WTC11 (cell line): ENCODE measurements at regions not wholly inside any gene's neighbourhood (a gene's known extent, or its start where the extent isn't known, plus 50 kb on each side); places are given as distances from the start of the nearest gene placed in this dataset.
A peak's percentile ranks its signal among the peaks of the same experiment; 100 is the strongest.

Experiments used
- ATAC-seq: fragments of 200-7000 bp; cut with Tn5 transposase; 2 replicates; pipeline ENCODE4 v1.10.0; 2021; ENCODE audit warnings: mild to moderate bottlenecking, moderate library complexity
- CTCF ChIA-PET: fragments of 300-600 bp; sonication (Branson Sonifier 250); formaldehyde crosslinking; loops from one replicate; lab custom pipeline; 2021; ENCODE audit warnings: antibody characterized with exemption; lab: Charles Lee
- POLR2A ChIA-PET: fragments of 350-600 bp; sonication (Branson Sonifier 250); formaldehyde crosslinking; loops from one replicate; lab custom pipeline; 2021; ENCODE audit warnings: antibody characterized with exemption; lab: Charles Lee
- DNase-seq: peaks from one replicate; pipeline ENCODE4 v3.0.0; 2021; ENCODE audit warnings: low spot score
- H3K27ac Mint-ChIP-seq: 2 replicates; pipeline ENCODE4 v1.8.0; 2021; ENCODE audit warnings: mixed read lengths
- H3K27me3 Mint-ChIP-seq: 2 replicates; pipeline ENCODE4 v1.8.0; 2021; ENCODE audit warnings: low read depth, mild to moderate bottlenecking, moderate library complexity, mixed read lengths
- H3K36me3 Mint-ChIP-seq: 2 replicates; pipeline ENCODE4 v1.8.0; 2021; ENCODE audit warnings: mixed read lengths
- H3K4me1 Mint-ChIP-seq: 2 replicates; pipeline ENCODE4 v1.8.0; 2022; ENCODE audit warnings: mixed read lengths
- H3K4me3 Mint-ChIP-seq: 2 replicates; pipeline ENCODE4 v1.8.0; 2021; ENCODE audit warnings: mild to moderate bottlenecking, moderate library complexity, mixed read lengths
- H3K9me3 Mint-ChIP-seq: 2 replicates; pipeline ENCODE4 v1.8.0; 2021; ENCODE audit warnings: mixed read lengths
- AR ChIP-seq: fragments of 250-450 bp; sonication (Bioruptor Pico); IDR thresholded peaks from 2 replicates; pipeline ENCODE4 v1.9.0; 2021; ENCODE audit warnings: mild to moderate bottlenecking
- ARID4B ChIP-seq: sonication (generic); formaldehyde crosslinking; IDR thresholded peaks from 2 replicates; pipeline ENCODE4 v1.8.0; 2023; ENCODE audit warnings: missing genetic modification reagents, mild to moderate bottlenecking, borderline replicate concordance
- FOXK1 ChIP-seq: sonication (generic); formaldehyde crosslinking; IDR thresholded peaks from 2 replicates; pipeline ENCODE4 v1.8.0; 2022; ENCODE audit warnings: mild to moderate bottlenecking, moderate library complexity, missing genetic modification reagents
- GRHL2 ChIP-seq: fragments of 250-450 bp; sonication (Bioruptor Pico); IDR thresholded peaks from 2 replicates; pipeline ENCODE4 v1.8.0; 2022; ENCODE audit warnings: mild to moderate bottlenecking, moderate library complexity; ENCODE audit not compliant: insufficient replicate concordance, severe bottlenecking
- IRF2 ChIP-seq: sonication (generic); formaldehyde crosslinking; IDR thresholded peaks from 2 replicates; pipeline ENCODE4 v1.8.0; 2022; ENCODE audit warnings: low read depth, missing genetic modification reagents, borderline replicate concordance
- RORB ChIP-seq: fragments of 250-450 bp; sonication (Bioruptor Pico); IDR thresholded peaks from 2 replicates; pipeline ENCODE4 v1.9.0; 2021; ENCODE audit warnings: mild to moderate bottlenecking
- SMAD3 ChIP-seq: sonication (generic); formaldehyde crosslinking; IDR thresholded peaks from 2 replicates; pipeline ENCODE4 v1.8.0; 2022; ENCODE audit warnings: missing genetic modification reagents, mild to moderate bottlenecking, borderline replicate concordance
- ZBTB21 ChIP-seq: sonication (generic); formaldehyde crosslinking; IDR thresholded peaks from 2 replicates; pipeline ENCODE4 v1.8.1; 2023; ENCODE audit warnings: mild to moderate bottlenecking, missing genetic modification reagents, borderline replicate concordance
- ZMAT4 ChIP-seq: fragments of 250-450 bp; sonication (Bioruptor Pico); IDR thresholded peaks from 2 replicates; pipeline ENCODE4 v1.9.0; 2021; ENCODE audit warnings: mild to moderate bottlenecking
- ZNF281 ChIP-seq: sonication (generic); formaldehyde crosslinking; IDR thresholded peaks from 2 replicates; pipeline ENCODE4 v1.8.0; 2023; ENCODE audit warnings: mild to moderate bottlenecking, missing genetic modification reagents
- ZNF425 ChIP-seq: fragments of 250-450 bp; sonication (Bioruptor Pico); conservative IDR thresholded peaks from 2 replicates; pipeline ENCODE4 v1.9.0; 2021; ENCODE audit warnings: mild to moderate bottlenecking
- TF ChIP-seq, protein P1 (sequence below): fragments of 250-450 bp; sonication (Bioruptor Pico); IDR thresholded peaks from 2 replicates; pipeline ENCODE4 v1.9.0; 2021; ENCODE audit warnings: mild to moderate bottlenecking, borderline replicate concordance

DNA sequence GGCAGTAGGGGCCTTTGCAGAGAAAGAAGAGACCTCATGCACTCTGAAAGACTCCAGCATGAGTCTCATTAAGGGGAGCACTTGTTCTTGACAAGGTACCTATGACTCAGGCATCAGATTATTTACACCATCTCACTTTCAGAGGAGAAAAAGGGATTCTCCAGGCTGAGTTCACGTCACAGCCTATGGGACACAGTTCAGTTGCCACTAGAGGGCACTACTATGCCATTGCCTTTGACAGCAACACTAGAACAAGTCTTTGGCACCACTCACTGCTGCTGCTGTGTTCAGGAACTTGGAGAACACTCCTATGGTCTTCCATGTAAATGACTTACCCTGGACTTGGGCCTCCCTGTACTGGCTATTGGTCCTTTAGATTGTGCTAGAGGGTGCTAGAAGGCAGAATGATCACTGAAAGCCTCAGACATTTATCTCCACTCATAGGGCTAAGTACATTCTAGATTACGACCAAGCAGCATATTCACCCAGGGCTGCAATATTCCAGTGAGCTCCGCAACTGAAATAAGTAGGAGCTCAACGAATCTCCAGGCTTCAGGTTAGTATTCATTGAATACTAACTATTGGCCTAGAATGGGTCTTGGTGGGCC lies 225.1 kb upstream of the CA10 start:
- peak; percentile 56 for DNase-seq
- Mint-ChIP-seq H3K36me3 (peaks cover 45% of the 10 kb centered on the region), H3K27ac (no peak overlapping the region), H3K4me1 (no peaks in the 10 kb centered on the region), H3K27me3 (peaks cover 2% of the 10 kb centered on the region), H3K4me3 (no peak overlapping the region), H3K9me3 (peaks cover 64% of the 10 kb centered on the region)
- TF ChIP-seq AR (CRISPR knock-in tag), result no peak
- TF ChIP-seq FOXK1, result no peak
- TF ChIP-seq, protein P1, sequence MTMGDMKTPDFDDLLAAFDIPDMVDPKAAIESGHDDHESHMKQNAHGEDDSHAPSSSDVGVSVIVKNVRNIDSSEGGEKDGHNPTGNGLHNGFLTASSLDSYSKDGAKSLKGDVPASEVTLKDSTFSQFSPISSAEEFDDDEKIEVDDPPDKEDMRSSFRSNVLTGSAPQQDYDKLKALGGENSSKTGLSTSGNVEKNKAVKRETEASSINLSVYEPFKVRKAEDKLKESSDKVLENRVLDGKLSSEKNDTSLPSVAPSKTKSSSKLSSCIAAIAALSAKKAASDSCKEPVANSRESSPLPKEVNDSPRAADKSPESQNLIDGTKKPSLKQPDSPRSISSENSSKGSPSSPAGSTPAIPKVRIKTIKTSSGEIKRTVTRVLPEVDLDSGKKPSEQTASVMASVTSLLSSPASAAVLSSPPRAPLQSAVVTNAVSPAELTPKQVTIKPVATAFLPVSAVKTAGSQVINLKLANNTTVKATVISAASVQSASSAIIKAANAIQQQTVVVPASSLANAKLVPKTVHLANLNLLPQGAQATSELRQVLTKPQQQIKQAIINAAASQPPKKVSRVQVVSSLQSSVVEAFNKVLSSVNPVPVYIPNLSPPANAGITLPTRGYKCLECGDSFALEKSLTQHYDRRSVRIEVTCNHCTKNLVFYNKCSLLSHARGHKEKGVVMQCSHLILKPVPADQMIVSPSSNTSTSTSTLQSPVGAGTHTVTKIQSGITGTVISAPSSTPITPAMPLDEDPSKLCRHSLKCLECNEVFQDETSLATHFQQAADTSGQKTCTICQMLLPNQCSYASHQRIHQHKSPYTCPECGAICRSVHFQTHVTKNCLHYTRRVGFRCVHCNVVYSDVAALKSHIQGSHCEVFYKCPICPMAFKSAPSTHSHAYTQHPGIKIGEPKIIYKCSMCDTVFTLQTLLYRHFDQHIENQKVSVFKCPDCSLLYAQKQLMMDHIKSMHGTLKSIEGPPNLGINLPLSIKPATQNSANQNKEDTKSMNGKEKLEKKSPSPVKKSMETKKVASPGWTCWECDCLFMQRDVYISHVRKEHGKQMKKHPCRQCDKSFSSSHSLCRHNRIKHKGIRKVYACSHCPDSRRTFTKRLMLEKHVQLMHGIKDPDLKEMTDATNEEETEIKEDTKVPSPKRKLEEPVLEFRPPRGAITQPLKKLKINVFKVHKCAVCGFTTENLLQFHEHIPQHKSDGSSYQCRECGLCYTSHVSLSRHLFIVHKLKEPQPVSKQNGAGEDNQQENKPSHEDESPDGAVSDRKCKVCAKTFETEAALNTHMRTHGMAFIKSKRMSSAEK, result no peak
- no peak for TF ChIP-seq SMAD3 (CRISPR knock-in tag)
- no peak for TF ChIP-seq RORB
- TF ChIP-seq ARID4B (CRISPR knock-in tag), result no peak
- no peak for TF ChIP-seq ZNF281 (CRISPR knock-in tag)
- no peak for TF ChIP-seq ZMAT4 (CRISPR knock-in tag)
- TF ChIP-seq IRF2 (CRISPR knock-in tag), result no peak
- TF ChIP-seq GRHL2, result no peak
- TF ChIP-seq ZBTB21 (CRISPR knock-in tag), result no peak
- TF ChIP-seq ZNF425 (CRISPR knock-in tag), result no peak
- ATAC-seq, result peak; percentile 90
- CTCF ChIA-PET, result no interaction called here
- POLR2A ChIA-PET, result no interaction called here
